Muscle of leg (tissue), 3 donors: ENCODE measurements at regions not wholly inside any gene's neighbourhood (a gene's known extent, or its start where the extent isn't known, plus 50 kb on each side); places are given as distances from the start of the nearest gene placed in this dataset.

Experiments
- DNase-seq: peaks from one replicate; pipeline ENCODE4 v3.0.0; 2013
- H3K27ac ChIP-seq: one replicate; pipeline ENCODE4 v1.5.1; 2013; ENCODE audit warnings: mild to moderate bottlenecking, low read length, control low read depth
- H3K27me3 ChIP-seq: one replicate; pipeline ENCODE4 v1.6.1; 2013; ENCODE audit warnings: low read length; ENCODE audit not compliant: control insufficient read depth, insufficient read depth
- H3K36me3 ChIP-seq: one replicate; pipeline ENCODE4 v1.6.1; 2013; ENCODE audit warnings: low read length; ENCODE audit not compliant: control insufficient read depth, insufficient read depth
- H3K4me1 ChIP-seq: one replicate; pipeline ENCODE4 v1.6.1; 2013; ENCODE audit warnings: low read length; ENCODE audit not compliant: control insufficient read depth, insufficient read depth
- H3K4me3 ChIP-seq: one replicate; pipeline ENCODE4 v1.5.1; 2013; ENCODE audit warnings: low read length, control low read depth
- H3K9me3 ChIP-seq: replicated peaks from 2 replicates; pipeline ENCODE4 v1.6.1; 2013; ENCODE audit warnings: low read depth, low read length; ENCODE audit not compliant: control insufficient read depth
- WGBS: methylation state at CpG from one replicate; pipeline ENCODE4 v1.1.5; 2013; ENCODE audit warnings: missing lambda C conversion rate; ENCODE audit not compliant: insufficient coverage; 5-methylcytosine and 5-hydroxymethylcytosine counted together

DNA sequence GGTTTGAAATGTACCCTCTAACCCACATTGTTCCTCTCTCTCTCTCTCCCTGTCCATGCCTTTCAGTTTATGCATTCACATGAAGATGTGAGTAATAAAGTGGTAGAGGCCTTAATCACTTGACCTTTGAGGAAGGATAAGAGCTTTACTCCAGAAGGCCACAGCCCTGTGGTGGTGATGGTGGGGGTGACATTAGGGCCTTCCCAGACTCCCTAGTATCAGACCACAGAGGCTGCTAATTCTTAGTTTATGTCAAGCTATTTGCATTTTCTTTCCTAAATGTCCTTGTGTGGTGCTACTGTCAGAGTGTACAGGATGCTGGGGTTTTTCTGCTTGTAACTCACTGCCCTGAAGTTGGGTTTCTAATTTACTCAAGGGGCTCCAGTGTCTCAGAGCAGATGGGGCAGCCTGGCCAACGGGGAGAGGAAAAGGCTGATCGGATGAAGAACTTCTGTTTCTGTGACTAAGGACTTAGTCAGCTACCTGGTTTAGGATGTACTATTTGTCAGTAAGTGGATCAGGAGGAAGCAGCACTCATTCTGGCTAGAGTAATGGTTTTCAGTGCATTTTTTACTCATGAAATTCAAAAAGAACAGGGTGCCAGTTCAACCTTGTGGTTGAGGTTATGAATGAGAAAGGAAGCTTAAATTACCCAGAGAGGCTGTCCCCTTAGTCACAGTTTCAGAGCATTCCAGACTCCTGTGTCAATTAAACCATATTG is 509.6 kb upstream of the DIPK2B start:
- H3K4me3 ChIP-seq = no peak overlapping the region
- H3K9me3 ChIP-seq = no peaks in the 10 kb centered on the region
- 60% methylated on average over 2 of the region's 2 CpGs for WGBS
- H3K36me3 ChIP-seq = no peaks in the 10 kb centered on the region
- no peak for DNase-seq
- H3K4me1 ChIP-seq = no peaks in the 10 kb centered on the region
- peaks cover 11% of the 10 kb centered on the region for H3K27me3 ChIP-seq
- H3K27ac ChIP-seq = no peak overlapping the region

DNA sequence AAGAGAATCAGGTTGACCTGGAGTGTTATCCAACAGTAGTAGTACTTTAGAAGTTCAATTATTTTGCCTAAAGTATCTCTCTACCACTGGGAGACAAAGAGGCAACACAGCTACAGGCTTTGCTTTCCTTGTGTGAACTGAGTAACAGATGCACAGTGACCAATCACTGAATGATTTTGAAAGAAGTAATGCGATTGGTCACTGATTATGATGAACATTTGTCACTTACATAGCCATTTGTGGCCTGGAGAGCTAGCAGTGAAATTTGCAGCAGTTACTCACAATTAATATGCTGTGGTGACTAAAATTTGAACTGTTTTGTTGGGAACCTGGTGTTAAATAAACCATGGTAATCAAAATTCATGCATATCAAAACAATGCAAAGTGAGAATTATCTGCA is 508.7 kb upstream of the DIPK2B start:
- no peaks in the 10 kb centered on the region for H3K9me3 ChIP-seq
- no peaks in the 10 kb centered on the region for H3K4me1 ChIP-seq
- no CpG with 5 or more reads among the region's 1 CpG for WGBS
- no peak for DNase-seq
- H3K27me3 ChIP-seq = peaks cover 9% of the 10 kb centered on the region
- no peaks in the 10 kb centered on the region for H3K36me3 ChIP-seq
- no peak overlapping the region for H3K27ac ChIP-seq
- H3K4me3 ChIP-seq = no peak overlapping the region

DNA sequence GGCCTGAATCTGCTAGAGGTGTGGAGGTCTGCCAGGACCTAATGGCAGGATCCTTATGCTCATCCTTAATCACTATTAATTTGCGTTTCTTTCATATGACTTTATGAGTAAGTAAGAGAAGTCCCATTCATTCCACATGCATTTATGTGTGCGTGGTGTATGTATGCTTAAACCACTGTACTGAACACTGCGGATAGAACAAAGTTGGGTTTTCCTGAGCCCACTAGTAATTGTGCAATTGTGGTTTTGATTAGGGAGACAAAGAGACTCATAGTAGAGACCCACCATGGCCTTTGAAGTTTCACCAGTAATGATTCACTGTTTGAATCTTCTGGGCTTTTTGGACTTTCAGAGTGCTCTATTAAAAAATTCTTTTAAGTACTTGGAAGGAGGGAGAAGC is 498.5 kb upstream of the DIPK2B start:
- no peaks in the 10 kb centered on the region for H3K36me3 ChIP-seq
- no peaks in the 10 kb centered on the region for H3K9me3 ChIP-seq
- H3K4me1 ChIP-seq = no peaks in the 10 kb centered on the region
- H3K27ac ChIP-seq = no peak overlapping the region
- H3K27me3 ChIP-seq = peaks cover 3% of the 10 kb centered on the region
- H3K4me3 ChIP-seq = no peak overlapping the region
- no CpG with 5 or more reads among the region's 3 CpGs for WGBS
- no peak for DNase-seq

DNA sequence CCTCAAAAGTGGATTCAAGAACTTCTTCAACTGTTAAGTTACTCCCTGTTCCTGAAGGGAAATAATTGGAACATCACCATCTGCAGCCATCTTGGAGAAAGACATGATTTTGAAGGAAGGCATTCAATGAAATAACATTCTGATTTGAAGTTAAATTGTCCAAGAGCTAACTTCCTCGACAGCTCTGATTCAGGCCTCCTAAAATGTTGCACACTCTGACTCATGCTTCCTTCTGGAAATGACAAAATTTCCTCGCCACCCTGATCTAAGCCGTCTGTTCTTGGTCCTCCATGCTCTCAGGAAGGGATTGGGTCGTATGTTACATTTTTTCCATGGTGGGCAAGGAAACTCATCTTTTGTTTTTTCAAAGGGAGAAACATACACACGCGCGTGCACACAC is 496.9 kb upstream of the DIPK2B start:
- Histone ChIP-seq H3K4me1 (no peaks in the 10 kb centered on the region), H3K9me3 (no peaks in the 10 kb centered on the region), H3K36me3 (no peaks in the 10 kb centered on the region), H3K27ac (no peak overlapping the region), H3K4me3 (no peak overlapping the region), H3K27me3 (peaks cover 4% of the 10 kb centered on the region)
- peak; percentile 19 for DNase-seq
- WGBS = no CpG with 5 or more reads among the region's 7 CpGs

DNA sequence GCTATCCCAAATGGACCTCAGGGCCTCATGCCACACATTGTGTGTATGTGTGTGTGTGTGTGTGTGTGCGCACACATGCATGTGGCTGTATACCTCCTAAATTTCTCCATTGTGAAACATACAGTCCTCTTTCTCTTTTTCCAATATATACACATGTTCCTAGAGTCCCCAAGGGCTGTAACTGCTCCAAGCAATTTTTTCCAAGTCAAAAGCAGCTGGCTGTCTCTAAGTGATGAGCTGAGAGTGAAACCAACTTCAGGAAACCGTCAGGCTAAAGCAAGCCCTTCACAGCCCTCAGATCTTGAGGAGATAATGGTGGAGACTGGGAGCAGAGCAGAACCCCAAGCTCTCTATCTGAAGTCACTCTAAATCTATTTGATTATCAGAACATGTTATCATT is 496.1 kb upstream of the DIPK2B start:
- peaks cover 6% of the 10 kb centered on the region for H3K27me3 ChIP-seq
- DNase-seq = peak; percentile 79
- no peak overlapping the region for H3K27ac ChIP-seq
- no peaks in the 10 kb centered on the region for H3K4me1 ChIP-seq
- no peaks in the 10 kb centered on the region for H3K9me3 ChIP-seq
- no CpG with 5 or more reads among the region's 2 CpGs for WGBS
- H3K36me3 ChIP-seq = no peaks in the 10 kb centered on the region
- no peak overlapping the region for H3K4me3 ChIP-seq

DNA sequence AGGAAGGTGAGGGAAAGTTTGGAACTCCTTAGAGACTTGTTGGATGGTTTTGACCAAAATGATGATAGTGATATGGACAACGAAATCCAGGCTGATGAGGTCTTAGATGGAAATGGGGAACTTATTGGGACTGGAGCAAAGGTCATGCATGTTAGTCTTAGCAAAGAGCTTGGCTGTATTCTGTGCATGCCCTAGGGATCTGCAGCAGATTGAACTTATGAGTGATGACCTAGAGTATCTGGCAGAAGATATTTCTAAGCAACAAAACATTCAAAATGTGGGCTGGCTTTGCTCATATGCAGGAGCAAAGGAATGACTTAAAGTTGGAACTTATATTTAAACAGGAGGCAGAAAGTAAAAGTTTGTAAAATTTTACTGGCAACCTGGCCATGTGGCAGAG is 489.3 kb upstream of the DIPK2B start:
- Histone ChIP-seq H3K4me1 (no peaks in the 10 kb centered on the region), H3K27me3 (peaks cover 3% of the 10 kb centered on the region), H3K27ac (no peak overlapping the region), H3K4me3 (no peak overlapping the region), H3K9me3 (no peaks in the 10 kb centered on the region), H3K36me3 (no peaks in the 10 kb centered on the region)
- peak; percentile 50 for DNase-seq
- WGBS = 67% methylated on average over 1 of the region's 1 CpG

DNA sequence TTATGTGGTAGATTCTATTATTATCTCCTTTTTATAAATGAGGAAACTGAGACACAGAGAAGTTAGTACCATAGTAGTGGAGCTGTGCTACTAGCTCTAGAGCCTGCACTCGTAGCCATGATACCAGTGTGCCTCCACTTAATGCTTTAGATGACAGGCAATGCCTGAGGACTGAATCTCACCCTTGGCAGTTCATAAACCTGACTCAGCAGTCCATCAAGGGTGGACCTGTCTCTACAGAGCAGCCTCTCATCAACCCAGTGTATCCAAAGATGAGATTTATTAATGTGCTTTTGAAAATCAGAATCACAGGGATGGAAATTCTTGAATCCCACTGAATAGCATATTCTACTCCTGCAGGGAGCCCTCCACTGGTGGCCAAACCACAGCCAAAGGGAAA is 483.2 kb upstream of the DIPK2B start:
- 18% methylated on average over 1 of the region's 1 CpG for WGBS
- Histone ChIP-seq H3K27me3 (peaks cover 2% of the 10 kb centered on the region), H3K36me3 (no peaks in the 10 kb centered on the region), H3K4me1 (no peaks in the 10 kb centered on the region), H3K4me3 (no peak overlapping the region), H3K27ac (no peak overlapping the region), H3K9me3 (no peaks in the 10 kb centered on the region)
- no peak for DNase-seq

DNA sequence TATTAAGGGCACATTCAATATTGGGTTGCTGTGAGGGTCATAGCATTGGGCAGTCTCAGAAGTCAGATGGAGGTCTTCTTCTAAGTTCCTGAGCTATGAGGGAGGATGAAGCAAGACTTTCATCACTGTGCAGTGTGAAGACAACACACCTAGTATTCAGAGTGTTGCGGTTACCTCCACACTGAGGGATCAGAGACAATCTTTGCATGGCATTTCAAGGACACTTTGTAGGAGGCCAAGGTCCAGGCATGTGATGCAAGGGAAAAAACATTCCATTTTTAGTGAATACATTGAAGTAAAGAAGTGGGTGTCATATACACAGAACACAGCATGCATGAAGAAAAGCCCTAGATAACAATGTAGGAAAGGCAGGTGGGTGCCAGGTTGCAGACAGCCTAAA is 481.2 kb upstream of the DIPK2B start:
- H3K4me3 ChIP-seq = no peak overlapping the region
- no peaks in the 10 kb centered on the region for H3K36me3 ChIP-seq
- H3K27me3 ChIP-seq = peaks cover 4% of the 10 kb centered on the region
- no CpG with 5 or more reads among the region's 1 CpG for WGBS
- no peaks in the 10 kb centered on the region for H3K4me1 ChIP-seq
- no peaks in the 10 kb centered on the region for H3K9me3 ChIP-seq
- H3K27ac ChIP-seq = no peak overlapping the region
- DNase-seq = no peak

DNA sequence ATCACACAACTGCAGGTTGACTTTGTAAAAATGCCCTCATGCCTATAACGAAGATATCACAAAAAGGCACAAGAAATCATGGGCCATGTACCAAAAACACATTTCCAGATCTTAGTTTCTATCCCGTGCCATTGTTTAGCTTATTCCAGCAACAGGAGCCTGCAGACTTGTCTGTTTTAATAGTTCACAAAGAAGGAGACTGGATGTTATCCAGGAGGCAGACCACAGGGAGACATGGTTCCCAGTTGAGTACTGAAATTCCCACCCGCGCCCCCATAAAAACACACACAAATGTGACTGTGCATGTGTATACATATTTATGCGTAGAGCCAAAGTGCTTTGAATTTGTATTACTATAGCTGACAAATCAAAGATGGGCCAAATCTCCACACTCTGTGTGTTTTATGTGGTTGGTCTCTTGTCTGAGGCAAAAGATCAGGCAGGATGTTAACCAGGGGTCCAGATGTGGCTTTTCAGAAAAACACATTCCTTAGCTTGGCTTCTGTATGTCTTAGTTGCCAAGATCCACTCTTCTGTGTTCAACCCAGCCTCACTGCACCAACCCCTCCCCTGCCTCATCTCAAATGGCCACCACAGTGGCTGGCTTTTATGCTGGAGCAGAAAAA is 469.2 kb upstream of the DIPK2B start:
- no peak overlapping the region for H3K4me3 ChIP-seq
- no CpG with 5 or more reads among the region's 5 CpGs for WGBS
- no peaks in the 10 kb centered on the region for H3K4me1 ChIP-seq
- peaks cover 20% of the 10 kb centered on the region for H3K27me3 ChIP-seq
- no peaks in the 10 kb centered on the region for H3K36me3 ChIP-seq
- no peaks in the 10 kb centered on the region for H3K9me3 ChIP-seq
- no peak for DNase-seq
- H3K27ac ChIP-seq = no peak overlapping the region

DNA sequence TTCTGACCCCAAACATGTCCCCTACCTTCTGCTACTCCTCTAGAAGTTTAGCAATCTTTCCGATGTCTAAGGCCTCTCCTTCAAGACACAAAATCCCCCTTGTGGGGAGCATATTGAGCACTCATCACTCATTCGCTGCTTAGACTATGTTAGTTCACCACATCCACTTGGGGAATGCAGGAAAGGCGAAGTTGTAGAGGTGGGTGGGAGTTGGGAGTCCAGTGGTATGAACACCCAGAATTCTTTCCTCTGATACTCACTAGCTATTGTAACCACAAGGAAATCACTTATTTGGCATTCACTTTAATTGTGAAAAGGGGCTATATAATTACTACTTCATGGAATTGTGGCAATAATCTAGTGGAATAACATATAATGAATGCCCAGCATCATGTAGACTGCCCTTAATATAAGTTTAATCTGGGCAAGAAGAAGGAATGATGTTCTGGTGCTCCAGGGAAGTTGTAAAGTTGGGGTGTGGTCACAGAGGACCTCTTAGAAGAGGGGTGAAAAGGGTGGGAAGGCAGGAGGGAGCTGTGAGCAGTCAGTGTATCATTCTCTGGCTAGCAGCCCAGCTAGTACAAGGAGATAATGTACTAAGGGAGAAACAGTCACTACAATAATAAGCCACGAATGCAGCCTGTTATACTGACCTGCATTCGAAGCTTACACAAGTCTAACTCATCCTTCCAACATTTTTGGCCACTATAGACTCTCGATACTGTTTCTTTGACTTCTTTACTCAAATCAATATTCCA is 468.2 kb upstream of the DIPK2B start:
- H3K36me3 ChIP-seq = no peaks in the 10 kb centered on the region
- H3K27me3 ChIP-seq = peaks cover 20% of the 10 kb centered on the region
- no peaks in the 10 kb centered on the region for H3K9me3 ChIP-seq
- no peak overlapping the region for H3K27ac ChIP-seq
- peak; percentile 2 for DNase-seq
- H3K4me1 ChIP-seq = no peaks in the 10 kb centered on the region
- no peak overlapping the region for H3K4me3 ChIP-seq
- 0% methylated on average over 1 of the region's 6 CpGs for WGBS
